HG03108 (cell line): ENCODE measurements at regions not wholly inside any gene's neighbourhood (a gene's known extent, or its start where the extent isn't known, plus 50 kb on each side); places are given as distances from the start of the nearest gene placed in this dataset.

Experiments used
- ATAC-seq: cut with Tn5 transposase; IDR thresholded peaks from one replicate; pipeline ENCODE4 v1.9.1; 2021; ENCODE audit warnings: moderate library complexity; ENCODE audit not compliant: unreplicated experiment

DNA sequence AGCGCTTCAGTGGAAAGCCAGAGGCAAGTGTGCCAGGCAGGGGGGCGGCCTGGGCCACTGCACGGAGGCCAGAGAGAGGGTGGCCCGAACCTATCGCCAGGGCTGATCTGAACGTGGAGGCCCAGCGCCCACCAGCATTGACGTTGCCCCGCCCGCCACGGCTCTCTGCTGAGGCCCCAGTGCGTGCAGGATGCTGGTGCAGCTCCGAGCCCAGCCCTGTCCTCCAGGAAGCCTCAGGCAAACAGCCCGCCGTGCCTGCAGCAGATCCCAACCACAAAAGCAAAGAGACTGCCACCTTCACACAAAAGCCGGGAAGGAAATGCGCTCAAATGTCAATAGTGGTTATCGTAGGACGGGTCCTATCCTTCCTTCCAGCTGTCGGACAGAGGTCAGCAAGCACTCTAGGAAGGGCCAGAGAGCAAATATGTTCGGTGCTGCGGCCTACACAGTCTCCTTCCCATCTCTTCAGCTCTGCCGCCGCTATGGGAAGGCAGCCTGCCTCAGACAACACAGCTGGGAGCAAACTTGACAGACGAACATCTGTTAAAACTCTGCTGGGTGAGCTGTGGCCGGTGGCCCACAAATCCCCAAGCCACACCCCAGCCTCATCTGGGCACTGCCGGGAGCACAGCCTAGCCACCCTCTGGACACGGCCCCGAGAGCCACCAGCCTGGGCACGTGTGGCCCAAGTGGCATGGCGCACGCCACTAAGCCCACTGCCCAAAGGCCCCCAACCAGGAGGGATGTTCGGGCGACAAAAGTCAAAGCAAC, 146.2 kb downstream of the CRYBB2 start:
- ATAC-seq = no peak

DNA sequence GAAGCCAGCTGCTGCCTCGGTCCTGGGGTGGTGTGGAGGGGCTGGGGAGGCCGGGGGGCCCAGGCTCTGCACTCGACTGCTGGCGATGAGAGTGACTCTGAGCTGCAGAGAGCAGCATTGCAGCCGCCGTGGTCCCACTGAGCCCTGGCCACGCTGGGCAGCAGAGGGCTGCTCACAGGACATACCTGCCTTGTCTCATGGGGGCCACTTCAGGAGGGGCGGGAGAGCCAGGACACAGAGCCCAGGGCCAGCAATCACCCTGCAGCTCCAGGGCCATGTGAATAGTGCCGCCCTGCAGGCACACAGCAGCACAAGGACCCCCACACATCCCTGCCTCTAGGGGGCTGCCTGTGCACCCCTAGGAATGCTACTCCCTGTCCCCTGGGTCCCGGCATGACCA, 147.0 kb downstream of the CRYBB2 start:
- ATAC-seq = no peak

DNA sequence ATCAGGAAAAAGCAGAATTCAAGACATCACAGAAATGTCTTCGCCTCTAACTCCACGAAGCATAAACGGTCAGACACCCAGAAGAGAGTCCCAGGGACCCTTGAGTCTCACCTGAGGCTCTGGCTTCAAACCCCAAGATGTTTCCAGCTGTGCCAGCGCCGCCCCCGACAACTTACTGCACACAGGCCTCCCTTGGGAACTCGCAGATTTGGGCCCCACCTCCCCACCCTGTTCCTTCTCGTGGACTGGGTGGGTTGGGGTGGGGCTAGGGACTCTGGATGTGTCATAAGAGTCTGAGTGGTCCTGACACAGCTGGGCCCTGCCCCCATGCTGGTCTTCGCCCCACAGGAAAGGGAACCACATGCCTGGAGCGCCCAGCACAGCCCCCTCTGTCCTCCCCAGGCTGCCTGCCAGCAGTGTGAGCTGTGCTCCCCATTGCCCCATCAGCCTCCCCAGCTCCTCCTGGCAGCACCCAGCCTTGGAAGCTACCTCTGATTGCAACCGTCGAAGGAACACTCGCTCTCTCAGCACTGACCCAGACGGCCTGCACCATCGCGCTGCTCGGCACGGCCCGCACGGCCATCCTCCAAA, 147.5 kb downstream of the CRYBB2 start:
- ATAC-seq = no peak

DNA sequence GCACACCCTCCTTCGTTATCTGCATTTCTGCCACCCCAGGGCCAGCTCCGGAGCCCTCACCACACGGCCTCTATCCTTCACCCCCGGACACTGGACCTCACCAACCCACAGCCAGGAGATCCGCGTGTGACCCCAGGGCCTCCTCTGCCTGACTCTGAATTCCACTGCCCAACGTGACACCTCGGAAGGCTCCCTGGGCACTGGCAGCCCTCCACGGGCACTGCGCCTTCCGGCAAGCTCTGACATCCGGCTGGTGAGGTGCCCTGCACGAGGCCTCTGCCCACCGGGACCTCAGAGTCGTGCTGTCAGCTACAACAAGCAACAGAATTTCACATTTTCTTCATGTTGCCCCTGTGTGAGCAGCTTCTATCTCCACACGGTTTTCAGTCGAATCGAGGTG, 148.3 kb downstream of the CRYBB2 start:
- ATAC-seq = no peak

DNA sequence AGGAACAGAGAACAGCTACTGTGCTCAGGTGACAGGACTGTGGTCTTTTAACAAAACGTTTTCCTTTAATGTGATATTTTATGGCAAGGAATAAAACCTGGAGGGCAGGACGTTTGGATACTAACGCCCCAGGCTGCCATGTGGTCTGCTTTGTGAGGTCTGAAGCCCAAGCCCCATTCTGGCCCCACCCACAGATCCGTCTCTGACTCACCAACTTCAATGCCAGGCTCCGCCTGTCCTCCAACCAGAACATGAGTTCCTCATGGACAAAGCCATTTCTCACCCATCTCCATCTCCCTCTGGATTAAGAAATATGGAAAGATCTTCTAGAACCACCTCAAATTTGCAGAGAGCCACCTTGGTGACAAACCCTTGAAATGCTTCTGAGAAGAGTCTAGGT, 148.8 kb downstream of the CRYBB2 start:
- ATAC-seq = no peak

DNA sequence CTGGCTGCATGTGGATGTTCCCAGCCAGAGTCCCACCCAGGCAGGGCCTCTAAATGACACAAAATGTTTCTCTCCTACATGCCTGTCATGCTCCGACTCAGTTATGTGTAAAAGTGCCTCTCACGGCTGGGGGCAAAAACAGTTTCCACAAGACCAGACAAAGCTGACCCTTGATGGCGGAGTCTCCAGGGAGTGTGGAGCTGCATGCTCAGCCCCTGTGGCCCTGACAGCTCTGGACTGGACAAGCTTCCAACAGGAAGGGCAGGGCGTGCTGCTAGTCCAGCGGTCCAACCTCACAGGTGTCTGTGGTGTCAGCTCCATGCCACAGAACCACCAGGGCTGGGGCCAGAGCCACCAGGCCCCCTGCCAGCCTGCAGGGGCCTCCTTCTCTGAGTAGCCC, 149.6 kb downstream of the CRYBB2 start:
- no peak for ATAC-seq

DNA sequence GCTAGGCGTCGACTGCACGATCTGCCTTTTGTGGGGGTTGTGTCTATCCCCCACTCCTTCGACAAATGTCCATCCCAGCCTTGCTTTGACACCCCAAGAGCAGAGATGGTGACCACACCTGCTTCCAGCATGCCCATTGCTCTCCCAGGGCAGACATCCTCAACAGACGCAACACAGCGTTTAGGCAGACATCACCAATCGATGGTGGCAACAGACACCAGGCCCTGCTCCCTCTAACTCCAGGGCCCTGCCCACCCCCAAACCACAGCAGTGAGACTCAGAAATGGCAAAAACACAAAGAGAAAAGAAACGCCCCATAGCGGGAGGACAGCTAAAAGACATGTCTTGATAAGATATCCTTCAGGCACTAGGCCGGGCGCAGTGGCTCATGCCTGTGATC, 150.9 kb downstream of the CRYBB2 start:
- ATAC-seq = no peak

DNA sequence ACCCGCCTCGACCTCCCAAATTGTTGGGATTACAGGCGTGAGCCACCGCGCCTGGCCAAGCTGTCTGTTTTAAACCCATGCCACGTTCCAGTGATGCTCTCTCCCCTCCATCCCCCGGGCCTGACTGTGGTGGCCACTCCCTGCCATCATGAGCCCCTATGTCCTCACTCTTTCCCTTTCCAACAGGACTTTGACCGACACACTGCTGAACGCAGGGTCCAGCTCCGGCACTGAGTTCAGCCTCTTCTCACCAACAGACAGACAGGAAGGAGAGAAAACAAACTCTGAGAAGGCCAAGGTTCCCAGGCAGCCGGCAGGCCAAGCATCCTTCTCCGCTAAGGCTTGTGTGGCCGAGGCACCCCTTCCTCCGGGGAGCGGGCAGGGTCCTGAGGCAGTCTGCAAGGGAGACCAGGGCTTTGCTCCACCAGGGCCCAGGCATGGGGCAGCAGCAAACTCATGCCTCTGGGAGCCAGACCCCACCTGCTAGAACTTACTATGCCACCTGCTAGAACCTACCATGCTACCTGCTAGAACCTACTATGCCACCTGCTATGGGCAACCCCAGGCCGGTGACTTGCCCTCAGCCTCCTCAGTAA, 152.7 kb downstream of the CRYBB2 start:
- no peak for ATAC-seq

DNA sequence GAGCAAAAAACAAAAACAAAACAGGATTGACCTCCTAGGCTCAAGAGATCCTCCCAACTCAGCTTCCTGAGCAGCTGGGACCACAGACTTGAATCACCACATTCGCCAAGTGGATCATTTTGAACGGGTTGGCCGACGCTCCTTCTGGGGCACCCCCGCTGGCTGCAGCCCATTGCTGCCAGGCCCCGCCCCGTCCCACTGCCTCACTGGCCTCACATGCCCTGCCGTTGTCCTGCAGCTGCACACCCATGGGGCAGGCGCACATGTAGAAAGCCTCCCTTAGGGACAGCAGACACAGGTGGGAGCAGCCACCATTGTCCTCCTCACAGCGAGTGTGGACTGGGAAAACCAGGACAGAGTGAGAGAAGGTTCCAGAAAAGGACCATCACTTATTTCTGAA, 154.5 kb downstream of the CRYBB2 start:
- ATAC-seq = no peak

DNA sequence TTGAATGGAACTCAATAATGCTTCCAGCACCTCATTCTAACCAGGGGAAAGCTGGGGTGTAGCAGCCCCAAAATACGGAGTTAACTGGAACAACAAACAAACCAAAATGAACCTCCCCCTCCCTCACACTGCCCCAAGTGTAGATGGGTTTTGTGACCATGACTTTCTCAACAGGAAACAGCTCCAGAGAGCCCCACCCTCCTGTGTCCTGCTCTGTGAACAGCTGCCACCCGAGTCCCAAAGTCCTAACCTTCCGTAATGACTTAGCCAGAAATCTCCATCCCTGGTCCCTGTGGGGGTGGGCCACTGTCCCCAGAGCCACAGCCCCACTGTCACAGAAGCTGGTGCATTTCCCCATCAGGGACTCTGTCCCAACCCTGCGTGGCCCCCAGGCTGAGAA, 155.4 kb downstream of the CRYBB2 start:
- no peak for ATAC-seq

DNA sequence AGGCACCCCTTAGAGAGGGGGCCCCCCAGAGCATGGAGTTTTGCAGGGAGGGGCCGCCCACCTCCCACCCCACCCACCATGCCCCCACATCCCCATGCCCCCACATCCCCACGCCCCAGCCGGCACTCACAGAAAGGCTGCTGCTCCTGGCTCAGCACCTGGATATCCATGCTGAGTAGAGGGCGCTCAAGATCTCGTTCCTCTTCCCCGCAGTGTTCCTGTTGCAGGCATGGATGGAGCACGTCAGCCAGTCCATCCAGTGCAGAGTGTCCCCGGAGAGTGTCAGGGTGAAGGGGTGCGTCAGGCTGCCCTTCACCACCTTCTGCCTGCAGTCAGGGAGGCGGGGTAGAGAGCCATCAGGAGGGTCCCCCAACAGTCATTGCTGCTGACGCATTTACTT, 156.2 kb downstream of the CRYBB2 start:
- ATAC-seq = no peak

DNA sequence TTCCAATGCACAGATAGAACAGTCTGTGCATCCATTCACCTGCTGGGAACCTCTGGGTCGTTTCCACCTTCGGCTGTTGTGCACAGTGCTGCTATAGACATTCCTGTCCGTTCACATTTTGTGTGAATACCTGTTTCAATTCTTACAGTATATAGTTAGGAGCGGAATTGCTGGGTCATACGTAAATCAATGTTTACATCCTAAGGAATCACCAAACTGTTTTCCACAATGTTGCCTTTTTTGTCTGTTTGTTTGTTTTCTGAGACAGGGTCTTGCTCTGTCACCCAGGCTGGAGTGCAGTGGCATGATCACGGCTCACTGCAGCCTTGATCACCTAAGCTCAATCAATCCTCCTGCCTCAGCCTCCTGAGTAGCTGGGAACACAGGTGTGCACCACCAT, 158.3 kb downstream of the CRYBB2 start:
- ATAC-seq = no peak

DNA sequence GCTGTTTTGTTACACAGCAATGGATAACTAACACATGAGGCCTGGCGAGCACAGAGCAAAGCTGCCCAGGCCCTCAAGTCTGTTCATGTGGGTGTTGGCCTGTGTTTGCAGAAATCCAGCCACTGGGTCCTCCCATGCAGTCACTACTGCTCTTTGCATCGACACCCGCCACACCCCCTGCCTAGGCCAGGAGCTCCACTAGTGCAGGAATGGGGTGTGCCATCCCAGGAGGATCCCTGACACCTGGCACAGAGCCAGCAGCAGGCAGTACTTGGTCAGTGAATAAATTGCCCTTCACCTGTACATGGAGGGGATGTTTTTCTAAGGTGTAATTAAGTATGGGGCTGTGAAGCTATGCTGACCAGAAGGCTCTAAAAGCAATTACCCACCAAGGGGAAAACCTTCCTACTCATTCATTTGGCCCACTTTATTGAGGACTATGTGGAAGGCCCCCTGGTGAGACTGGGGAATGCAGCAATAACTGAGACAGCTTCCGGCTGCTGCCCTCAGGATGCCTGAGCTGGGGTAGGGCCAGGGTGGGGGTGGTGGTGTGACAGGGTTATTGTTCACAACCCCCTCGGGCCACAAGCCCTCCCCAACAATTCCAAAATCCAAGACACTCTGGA, 160.8 kb downstream of the CRYBB2 start:
- no peak for ATAC-seq

DNA sequence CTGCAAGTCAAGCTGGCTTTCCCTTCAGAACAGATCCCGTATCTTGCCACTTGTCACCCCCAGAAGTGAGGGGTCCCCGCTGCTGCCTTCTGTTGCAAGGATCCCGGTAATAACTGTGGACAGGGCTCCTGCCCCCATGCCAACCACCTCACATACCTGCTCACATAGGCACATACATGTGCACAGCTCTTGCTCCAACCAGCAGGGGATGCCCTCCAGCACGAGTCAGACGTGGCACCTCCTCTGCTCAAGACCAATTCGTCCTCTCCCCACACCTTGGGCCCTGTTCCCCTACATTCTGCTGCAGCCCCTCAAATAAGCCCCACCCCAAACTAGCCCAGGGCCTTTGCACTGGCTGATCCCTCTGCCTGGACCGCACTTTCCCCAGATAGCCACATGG, 163.3 kb downstream of the CRYBB2 start:
- no peak for ATAC-seq

DNA sequence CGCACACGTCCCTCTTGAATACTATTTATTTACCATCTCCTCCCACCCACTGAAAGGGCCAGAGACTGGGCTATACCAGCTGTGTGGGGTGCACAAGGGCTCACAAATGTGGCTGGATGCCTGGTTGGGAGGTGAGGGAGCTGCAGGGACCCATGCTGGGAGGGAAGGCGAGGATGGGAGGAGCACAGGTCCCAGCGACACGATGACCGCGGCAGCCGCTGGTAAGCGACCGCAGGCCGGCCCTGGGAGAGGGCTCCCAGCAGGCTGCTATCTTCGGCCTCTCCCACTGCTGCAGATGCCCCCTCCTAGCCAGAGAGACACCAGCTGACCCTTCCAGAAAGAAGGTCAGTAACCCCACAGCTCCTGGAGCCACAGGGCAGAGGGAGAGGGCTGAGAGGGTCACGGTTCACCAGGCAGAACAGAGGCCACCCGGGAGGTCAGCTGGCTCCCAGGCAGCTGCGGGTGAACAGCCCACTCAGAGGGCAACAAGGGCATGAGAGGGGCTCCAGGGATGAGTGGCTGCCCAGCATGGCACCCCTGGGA, 163.9 kb downstream of the CRYBB2 start:
- no peak for ATAC-seq

DNA sequence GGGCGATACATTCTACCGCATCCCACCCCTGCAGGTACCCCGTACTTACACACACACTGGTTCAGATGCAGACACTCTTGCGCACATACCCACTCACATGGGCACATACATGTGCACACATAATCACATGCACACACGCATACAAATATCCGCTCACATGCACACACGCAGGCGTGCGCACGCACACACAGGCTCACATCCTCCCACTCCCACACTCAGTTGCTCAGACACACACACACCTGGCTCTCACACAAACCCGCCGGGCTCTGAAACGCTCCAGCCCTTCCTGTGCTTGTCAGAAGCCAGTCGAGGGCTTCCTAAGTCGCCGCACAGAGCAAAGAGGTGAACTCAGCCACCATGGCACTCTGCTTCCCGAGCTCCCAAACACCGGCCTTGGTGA, 164.5 kb downstream of the CRYBB2 start:
- ATAC-seq = no peak

DNA sequence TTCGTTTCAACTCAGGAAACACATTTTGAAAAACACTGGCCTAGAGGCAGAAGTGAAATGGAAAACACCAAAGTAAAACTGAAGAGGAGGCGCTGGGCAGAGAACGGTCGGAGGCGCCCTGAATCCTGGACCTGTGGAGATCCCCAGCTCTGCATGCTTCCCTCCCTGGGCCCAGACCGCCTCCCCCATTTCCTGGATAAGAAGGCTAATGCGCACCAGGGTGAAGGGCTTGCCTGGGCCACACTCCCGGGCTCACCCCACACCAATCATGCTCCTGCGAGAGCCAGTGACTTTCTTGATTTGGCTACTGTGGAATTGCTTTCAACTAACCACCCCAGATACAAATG, 167.1 kb downstream of the CRYBB2 start:
- no peak for ATAC-seq

DNA sequence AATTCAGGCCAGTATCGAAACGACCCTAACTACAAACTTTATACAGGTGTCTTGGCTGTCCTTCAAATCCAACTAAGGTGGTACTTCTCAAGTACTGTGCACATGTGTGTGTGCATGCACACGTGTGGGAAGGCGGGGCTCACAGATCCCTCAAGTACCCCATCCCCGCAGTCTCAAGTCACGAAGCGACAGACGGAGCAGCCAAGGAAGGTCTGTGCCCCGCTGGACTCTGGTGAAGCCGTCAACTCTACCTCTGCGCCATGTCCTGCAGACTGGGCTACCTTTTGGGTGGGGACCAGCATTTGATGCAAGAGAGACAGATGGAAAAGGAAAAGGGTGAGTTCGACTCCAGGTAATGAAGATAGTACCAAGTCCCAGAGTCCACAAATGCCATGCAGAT, 169.0 kb downstream of the CRYBB2 start:
- no peak for ATAC-seq

DNA sequence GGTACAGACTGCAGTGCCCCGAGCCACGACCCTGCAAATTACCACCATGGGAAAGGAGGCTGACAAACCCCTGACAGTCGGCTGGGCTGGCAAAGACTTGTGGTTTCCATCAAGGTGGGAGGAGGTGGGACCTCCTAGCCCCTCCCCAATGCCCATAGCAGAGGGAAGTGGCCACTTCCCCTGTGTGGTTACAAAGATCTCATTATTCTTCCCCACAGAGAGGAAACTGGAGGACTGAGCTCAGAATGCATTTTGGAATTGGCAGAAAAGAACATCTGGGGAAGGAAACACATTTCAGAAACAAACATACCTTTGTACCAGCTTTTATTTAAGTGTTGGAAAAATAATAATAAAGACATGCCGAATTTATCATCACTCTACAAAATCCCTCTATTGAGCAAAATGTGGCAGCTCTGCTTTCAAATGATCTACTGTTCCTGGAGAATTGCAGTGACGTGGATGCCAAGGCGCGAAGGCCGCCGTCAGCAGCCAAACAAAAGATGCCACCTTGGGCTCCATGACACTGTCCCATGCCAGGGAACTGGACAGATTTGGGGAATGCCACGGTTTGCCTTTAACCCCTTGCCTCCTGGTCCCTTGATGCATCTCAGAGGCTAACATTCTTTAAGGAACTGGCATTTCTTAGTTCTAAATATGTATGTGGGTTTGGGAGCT, 169.6 kb downstream of the CRYBB2 start:
- ATAC-seq = no peak

DNA sequence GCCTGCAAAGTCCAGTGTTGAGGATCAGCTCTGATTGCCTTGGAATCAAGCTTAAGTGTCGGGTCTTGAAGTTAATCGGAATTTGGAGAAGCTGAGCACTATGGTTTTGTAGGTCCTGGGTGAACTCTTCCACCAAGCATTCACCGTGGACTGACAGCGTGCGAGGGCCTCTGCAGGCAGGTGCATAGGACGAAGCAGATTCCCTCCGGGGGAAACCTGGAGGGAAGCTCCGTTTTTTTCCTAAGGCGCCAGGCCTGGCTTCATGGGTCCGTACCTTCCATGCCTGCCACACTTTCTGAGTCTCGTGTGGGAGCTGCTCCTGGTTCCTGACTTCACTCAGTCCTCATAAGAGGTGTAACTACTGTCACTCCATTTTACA, 170.1 kb downstream of the CRYBB2 start:
- no peak for ATAC-seq
